Activated CD8-positive, alpha-beta memory T cell treated with anti-CD3 and anti-CD28 coated beads, Interleukin-2, amount 50 U/mL, for 1 hour (primary cell): ENCODE measurements at regions not wholly inside any gene's neighbourhood (a gene's known extent, or its start where the extent isn't known, plus 50 kb on each side); places are given as distances from the start of the nearest gene placed in this dataset.
"Not testable (repeated sequence)": the region's sequence is repeated elsewhere in the genome, so short reads cannot be mapped to it uniquely, and the experiment has no call there.

Experiments
- DNase-seq: peaks from one replicate; pipeline ENCODE4 v3.0.0-alpha.2; 2020; ENCODE audit errors: extremely low read depth

- no peak for DNase-seq
Measured at GRCh38 chr2:12877761-12878160, 161.0 kb downstream of the TRIB2 start.

GRCh38 chr2:12879649-12880048 is 162.9 kb downstream of the TRIB2 start:
- DNase-seq: no peak

DNA sequence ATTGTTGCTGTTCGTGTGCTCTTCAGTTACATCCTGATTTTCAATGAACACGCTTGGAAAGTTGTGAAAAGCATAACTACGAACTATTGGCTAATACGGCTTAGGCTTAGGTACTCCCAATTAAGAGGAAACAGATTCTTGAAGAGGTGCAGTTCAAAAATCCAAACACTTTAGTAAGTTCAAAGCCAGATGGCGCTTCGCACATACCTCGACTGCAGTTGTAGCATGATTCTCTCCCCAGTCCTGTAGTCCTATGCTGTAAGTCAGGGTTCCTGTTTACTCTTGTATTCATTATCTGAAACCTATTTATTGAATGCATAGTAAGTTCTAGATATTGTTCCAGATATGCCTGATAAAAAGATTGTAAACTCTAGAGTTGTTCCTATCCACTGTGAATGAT is 165.2 kb downstream of the TRIB2 start:
- no peak for DNase-seq

DNA sequence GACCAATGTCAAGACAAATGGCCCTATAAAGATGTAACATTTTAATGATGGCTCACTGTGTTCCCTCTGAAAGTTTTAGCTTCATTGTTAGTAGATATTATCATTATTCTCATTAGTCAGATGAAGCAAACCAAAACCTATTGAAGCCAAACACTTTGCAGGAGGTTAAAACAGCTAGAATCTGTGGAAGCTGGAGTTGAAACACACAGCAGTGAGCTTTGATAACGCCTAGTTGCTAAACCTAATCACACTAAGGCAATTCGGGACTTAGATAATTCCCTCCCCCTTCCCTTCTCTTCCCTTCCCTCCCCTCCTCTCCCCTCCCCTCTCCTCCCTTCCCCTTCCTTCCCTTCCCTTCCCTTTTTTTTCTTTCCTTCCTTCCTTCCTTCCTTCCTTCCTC is 165.7 kb downstream of the TRIB2 start:
- DNase-seq: no peak

DNA sequence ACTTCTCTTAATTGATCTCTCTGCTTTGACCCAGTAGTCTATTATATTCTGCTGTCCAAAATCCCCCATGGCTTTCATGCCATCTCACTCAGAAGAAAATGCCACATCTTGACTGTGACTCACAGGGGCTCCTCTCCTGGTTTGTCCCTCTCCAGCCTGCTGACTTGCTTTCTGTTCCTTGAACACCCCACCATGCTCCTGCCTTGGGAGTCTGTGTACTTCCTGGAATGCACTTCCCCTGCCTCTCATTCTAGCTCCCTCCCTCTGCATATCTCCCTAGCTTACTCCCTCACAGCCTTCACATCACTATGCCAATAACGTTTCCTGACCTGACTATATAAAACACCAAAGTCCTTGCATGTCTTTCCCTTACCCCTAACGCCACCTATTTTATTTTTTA is 167.2 kb downstream of the TRIB2 start:
- DNase-seq: no peak

DNA sequence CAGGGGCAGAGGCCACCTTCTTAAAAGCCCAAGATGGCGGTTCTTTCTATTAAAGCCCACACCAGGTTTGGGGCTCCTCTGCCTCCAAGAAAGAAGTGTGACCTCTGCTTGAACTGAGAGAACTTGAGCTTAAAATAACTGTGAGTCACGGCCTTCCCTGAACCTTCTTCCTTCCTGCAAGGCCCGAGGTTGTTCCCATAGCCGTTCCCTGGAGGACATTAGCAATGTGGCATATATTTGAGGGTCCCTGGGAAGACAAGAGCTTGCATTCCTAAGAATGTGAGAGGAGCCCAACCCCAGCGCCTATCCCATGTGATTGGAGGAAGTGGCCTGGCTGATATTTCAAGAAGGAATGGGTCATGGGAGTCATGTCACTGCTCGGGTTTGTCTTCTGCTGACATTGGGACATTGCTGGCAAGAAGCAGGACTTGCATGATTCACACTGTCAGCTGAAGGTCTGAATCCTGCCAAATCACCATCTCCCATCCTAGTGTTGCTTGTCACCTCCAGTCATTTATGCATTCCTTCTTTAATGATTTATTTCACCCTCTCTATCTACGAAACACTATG is 168.1 kb downstream of the TRIB2 start:
- no peak for DNase-seq

DNA sequence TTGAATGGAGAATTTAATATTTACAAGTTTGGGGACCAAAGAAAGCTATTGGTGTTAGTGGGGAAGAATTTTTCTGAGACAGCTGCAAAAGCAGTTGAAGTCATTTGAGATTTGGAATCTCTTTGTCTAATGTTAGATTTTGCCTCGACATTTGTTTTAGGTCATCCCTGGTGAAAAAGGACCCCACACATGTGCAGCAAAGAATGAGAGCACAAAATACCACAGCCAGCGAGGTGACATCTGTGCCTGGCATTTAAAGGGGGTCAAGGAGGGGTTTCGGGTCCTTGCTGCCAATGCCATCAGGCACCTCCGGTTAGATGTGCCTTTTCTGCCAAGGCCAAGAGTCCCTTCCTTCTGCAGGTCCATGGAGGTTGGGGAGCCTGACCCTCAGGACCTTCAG is 173.3 kb downstream of the TRIB2 start:
- DNase-seq: no peak

DNA sequence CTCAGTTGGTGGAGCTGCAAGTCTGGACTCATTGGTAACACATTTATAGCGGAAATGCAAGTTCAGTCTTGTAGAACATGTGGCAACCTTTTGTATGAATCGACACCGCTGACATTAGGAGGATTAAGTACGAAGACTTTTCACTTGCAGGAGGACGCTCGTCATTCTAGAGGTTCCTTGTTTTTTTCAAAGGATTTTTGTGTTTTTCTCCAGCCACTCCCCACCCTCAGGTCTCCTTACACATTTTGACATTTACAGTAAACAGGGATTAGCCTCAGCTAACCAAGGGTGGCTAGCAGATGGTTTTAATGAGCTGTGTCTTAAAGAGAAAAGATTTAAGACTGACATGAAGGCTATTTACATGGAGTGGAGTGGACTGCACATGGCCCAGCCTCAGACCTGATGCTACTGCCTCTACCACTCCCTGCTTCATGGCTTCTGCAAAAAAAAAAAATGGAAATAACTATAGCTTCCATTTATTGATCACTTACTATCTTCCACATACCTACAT is 173.8 kb downstream of the TRIB2 start:
- DNase-seq: no peak

DNA sequence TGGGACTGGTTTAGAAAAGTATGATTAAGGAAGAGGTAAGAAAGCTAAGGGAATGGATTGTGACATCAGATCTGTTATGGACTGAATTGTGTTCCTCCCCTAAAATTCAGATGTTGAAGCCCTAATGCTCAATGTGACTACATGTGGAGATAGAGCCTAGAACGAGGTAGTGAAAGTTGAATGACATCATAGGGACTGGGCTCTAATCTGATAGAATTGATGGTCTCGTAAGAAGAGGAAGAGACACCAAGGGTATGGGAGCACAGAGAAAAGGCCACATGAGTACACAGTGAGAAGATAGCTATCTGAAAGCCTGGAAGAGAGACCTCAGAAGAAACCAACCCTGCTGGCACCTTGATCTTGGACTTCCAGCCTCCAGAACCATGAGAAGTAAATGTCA is 178.3 kb downstream of the TRIB2 start:
- no peak for DNase-seq

DNA sequence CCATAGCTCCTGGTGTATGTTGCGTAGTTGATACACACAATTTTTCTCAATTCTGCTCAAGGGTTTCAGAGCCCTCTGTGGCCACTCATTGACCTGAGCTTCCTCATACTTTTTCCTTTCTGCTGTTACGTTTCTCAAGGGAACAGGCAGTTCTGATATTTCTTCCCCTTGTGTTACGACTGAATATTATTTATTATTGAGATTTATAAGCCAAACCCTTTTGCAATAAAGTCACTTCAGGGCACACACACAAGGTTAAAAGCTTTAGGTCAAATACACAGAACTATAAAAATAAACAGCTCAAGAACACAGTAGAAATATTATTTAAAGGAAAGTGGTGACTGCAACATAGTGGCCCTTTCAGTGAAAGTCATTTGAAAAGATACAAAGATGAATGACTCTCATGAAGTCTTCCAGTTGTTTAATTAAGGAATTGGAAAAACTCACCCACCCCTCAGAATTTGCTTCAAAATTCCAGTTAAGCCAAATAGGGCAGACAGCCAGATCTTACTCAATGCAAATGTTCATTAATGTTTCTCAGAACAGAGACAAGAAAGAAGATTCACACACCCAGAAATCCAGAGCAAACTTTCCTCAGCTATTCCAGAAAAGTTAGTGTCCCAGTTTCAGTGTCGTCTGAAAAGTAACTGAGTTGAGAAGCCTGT is 179.7 kb downstream of the TRIB2 start:
- no peak for DNase-seq

DNA sequence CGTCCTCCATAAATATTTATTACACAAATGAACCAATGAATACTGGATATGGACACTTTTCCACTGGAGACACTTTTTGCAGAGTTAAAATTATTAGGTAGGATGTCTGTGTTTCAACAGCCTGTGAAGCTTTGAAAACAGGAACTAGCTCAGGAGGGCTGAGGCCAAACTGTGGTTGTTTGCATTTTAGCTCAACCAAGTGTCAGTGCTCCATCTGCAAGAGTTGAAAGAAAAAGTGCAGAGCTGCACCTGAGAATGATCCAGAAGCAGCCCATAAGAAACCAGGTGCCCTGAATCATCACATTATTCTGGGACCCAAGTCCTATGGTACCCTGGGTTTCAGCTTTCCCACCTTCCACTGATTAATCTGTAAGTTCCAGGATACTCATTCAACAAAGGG is 180.4 kb downstream of the TRIB2 start:
- DNase-seq: no peak

DNA sequence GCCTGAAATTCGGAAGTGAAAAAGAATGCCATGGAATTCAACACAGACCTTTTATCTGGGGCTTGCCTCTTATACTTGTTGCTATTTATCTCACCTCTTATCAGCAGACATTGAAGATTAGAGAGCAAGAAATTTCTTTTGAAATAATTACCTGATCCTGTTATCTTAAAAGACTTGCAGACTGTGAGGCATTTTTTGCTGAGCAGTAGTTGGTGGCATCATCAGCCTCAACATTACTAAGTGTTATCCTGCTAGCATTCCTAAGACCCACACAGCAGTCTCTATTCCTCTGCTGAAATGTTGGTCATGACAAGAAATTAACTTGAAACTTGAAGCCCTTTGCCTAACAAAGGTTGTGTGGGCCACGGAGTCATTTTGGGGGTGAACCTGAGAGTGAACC is 186.5 kb downstream of the TRIB2 start:
- DNase-seq: no peak

- no peak for DNase-seq
Measured at GRCh38 chr2:12910431-12910830, 193.7 kb downstream of the TRIB2 start.

DNA sequence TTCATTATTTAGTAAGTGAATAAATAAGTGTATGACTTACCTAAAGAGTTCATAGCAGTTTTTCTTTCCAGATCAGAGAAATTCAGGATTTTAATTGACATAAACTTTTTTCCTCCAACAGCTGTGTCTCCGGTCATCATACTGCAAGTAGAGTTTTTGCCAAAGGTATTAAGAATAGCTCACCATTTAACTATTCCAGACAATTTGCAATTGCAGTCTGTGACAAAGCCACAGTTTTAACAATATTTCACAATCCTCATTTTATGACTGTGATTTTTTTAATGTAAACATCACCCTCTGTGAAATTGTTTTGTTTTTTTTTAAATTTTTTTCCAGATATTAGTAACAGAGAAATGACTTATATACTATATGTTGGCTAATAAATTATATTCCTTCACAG is 199.1 kb downstream of the TRIB2 start:
- no peak for DNase-seq

- no peak for DNase-seq
Measured at GRCh38 chr2:12918138-12918834, 201.6 kb downstream of the TRIB2 start.

DNA sequence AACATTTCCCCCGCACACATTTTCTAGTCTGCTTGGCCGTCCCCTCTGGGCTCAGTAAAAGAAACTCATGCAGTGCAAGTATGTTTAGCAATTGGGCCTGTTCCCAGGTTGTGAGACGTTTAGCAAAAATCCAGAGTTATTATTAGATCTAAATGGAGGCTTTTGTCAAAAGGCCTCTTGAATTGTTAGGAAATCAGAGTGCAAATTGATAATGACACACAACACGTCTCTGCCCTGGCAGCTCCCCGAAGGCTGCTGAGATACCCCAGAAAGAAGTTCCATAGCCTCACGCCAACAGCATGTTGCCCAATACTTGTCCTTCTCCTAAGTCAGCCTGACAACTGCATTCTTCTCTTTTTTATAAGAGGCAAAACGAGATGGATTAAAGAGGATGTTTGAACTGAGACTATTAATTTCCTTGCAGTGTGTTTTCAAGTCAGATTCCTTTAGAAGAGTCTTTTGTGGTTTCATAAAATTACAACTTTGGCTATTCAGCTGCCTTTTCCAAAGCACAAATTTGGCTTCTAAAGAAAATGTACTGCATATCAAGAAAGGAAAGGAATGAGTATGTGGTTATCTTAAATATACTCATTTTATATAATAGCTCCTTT is 202.2 kb downstream of the TRIB2 start:
- no peak for DNase-seq

DNA sequence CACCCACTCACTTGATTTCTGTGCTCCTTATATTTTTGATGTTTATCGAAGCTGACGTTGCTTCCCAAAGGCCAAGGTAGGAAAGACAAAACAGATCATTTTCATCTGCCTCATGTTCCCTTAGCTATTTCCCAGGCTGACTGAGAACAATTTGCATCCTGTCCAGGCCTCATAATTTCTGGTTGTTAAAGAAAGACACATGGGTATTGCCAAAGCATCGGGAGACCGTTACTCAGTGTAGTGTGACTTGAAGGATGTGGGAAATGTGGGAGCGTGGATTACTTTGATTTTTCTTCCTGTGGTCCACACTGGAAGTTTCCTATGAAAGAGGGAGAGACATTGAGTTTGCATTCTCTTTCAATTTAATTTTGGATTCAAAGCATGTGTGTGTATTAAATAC is 204.6 kb downstream of the TRIB2 start:
- DNase-seq: no peak

GRCh38 chr2:12923907-12924610 is 207.3 kb downstream of the TRIB2 start:
- no peak for DNase-seq

- not testable (repeated sequence) for DNase-seq
Measured at GRCh38 chr2:12926641-12927040, 209.9 kb downstream of the TRIB2 start.

GRCh38 chr2:12928197-12928774 is 211.6 kb downstream of the TRIB2 start:
- no peak for DNase-seq

DNA sequence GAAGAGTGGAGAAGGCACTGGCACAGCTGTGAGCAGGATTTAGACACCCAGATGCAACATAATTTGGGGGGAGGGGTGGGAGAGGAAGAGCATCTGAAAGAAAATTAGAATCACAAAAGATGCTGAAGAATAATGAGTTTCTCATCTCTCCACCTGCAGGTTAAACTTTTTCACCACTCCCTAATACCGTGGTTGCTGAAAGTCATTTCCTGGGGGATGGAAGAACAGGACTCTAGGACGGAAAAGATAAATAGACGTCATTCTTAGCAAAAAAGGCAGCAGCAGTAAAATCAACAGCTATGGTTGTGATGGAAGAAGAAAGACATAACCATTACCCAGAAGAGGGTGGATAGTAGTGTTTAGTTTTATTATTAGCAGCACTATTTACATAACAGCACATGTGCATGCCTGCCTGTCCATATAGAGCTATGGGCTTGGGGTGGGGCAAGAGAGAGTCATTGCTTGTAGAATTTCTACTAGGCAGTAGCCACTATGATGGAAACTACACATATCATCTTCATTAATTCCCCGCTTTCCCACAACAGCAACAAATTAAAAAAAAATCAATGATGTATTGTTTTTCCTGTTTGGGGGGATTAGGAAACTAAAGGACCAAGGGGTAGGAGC is 212.2 kb downstream of the TRIB2 start:
- no peak for DNase-seq
